T-helper 9 cell (primary cell): ENCODE measurements at regions not wholly inside any gene's neighbourhood (a gene's known extent, or its start where the extent isn't known, plus 50 kb on each side); places are given as distances from the start of the nearest gene placed in this dataset.

Source experiments
- DNase-seq: peaks from one replicate; pipeline ENCODE4 v3.0.0-alpha.2; 2020

DNA sequence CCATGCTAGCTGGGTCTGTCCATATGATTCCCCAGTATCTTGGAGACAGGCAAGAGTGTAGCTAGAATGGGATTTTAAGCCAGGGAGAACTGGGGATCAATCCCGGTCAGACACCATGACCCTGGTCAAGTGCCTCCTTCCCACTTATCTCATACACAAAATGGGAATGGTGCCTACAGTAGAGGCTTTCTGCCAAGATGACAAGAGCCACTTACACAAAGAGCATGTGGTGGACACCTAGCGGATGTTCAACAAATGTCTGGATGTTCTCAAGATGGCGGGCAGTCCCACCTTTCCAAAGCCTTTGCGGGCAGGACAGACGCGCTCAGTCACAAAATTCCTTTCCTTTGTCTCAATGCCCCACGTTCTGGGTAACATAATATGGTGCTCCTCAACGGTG, 57.3 kb downstream of the MAF start:
- DNase-seq = no peak

DNA sequence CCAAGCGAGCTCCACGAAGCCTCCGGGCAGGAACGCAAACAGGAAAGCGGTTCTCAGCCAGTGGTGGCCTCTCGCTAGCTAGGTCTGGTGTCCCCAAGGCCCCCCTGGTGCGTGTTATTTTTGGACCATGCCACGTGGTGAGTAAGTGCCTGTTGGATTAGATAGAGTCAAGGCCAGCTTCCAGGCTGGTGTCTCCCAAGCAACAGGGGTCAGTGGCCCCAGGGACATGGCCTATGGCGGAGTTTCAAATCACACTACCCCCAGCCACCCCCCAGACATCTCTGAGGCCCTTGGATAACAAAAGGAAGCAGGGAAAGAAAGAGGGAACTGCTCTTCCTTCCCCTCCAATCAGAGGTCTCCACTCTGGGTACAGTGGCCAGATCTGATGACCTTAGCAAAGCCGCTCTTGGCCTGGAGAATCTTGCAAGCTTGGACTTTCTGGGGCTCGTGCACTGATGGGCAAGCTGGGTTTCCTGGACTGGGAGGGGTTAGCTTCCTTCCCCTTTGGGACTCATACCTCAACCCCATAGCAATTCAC, 58.2 kb downstream of the MAF start:
- DNase-seq = no peak

DNA sequence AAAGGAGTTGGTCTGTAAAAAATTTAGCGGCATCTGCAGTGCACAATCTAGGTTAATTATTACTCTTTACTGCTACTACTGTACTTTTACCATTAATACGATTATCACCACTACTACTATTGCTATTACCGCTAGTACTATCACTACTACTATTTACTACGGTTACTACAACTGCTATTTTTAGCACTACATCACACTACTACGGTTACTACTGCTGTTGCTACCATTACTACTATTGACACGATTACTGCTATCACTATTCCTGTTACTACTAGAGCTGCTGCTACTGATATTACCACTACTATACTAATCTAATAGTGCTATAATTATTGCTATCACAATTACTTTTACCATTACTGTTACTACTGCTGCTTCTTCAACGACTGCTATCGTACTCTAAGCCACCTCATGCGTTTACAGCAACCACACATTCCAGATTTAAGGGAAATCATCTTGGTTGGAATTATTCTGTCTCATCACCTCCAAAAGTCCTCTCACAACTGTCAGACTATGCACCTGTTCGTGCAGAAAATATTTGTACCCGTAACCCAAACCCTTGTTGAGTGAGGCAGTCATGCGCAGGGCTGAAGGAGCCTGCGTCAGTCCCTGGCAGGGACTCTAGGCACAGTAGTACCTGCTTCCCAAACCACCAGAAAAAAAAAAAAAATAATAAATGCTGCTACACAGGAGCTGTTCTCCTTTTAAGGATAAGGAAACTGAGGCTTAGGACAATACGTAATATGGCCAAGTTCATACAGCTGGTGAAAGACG, 59.5 kb downstream of the MAF start:
- no peak for DNase-seq

DNA sequence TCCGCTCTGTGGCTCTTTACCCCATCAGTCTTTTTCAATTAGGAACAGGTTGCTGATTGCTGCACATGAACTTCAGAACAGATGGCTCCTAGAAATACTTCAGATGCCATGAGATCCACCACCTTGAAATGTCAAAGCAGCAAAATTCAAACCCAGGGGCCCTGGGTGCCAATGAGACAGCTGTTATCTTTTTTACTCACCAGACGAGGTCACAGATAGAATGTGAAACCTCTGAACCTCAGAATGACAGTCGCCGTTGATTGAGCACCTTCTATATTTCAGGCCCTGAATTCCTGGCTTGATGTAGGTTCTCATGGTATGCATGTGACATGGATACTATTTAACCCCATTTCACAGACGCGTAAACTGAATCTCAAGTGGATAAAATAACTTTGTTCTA, 63.0 kb downstream of the MAF start:
- DNase-seq = no peak

DNA sequence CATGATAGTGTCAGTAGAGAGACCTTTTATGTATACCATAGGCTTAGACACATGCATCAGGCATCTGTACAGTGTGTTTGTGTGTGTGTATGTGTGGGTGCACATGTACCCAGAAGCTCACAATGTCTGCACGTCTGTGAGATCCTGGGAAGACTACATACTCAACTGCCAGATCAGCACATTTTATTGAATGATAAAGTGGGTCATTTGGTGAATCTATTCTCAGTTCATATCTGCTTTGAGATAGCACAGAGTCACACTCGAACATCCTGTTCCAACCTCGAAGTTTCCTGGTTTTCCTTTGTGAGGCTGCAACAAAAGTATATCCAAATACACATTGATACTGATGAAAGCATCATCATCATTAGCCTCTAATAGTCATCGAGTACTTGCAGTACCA, 63.6 kb downstream of the MAF start:
- DNase-seq = no peak

DNA sequence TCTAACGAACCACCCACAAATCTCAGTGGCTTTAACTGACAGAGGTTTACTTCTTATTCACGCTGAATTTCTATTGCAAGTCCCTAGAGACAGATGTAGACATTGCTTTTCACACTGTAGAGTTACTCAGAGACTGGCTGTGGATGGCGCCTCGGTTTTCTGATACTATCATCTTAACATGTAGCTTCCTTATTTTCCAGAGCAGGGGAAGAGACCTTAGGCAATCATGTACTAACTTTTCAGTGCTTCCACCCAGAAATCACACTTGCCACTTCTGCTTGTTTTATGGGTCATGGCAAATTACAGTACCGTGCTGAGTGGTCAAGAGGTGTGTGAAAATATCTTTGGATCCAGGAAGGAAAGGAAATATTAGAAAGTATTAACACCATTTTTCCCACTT, 65.4 kb downstream of the MAF start:
- DNase-seq = no peak

DNA sequence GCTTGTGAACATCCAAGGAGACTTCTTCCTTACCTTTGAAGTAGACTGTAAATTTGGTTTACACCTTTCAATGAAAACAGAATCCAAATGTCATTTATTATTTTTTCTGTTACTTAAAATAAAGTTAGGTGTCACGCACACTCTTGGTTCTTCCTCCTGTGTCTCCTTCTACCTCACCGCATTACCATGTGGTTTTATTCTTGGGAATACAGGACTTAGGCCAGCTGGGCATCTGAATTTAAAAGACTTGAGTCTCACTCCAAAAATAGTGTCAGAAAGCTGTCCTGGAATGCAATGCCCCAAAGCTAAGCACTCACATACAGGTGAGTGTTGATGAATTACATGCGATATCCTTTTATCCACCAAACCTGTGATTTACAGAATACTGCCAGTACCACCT, 66.4 kb downstream of the MAF start:
- no peak for DNase-seq

DNA sequence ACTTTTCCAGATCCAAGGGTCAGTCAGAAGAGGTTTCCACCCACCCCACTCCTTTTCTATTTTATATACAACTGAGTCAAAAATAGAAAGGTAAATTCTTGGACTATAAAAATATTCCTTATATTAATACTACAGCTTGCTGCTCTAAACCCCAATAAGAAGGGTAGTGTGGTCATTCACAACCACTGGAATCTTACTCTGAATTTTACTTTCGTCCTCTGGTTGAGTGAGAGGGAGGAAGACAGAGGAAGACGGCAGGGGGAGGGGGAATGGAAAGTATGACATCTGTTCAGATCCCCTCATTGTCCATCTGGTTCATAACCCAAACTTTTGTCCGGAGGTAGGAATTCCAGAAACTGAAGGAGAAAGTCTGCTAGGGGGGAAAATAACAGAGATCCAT, 67.2 kb downstream of the MAF start:
- DNase-seq = no peak

DNA sequence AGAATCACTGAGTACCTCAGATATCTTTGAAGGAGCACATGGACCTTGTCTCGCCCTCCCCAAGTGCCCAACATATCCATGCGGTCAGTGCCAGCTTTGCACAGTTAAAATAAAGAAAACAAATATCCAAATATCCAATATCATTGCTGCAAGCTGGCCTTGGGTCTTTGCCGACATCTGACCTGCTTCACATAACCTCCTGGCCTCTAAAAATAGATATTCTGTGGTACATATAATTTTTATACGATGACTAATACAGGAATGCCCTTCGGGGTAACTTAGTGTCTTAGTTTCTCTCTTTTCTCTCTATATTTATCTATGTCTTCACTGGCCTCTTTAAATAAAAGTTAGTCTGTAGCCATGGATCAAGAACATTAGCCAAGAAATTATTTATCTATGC, 67.8 kb downstream of the MAF start:
- no peak for DNase-seq

DNA sequence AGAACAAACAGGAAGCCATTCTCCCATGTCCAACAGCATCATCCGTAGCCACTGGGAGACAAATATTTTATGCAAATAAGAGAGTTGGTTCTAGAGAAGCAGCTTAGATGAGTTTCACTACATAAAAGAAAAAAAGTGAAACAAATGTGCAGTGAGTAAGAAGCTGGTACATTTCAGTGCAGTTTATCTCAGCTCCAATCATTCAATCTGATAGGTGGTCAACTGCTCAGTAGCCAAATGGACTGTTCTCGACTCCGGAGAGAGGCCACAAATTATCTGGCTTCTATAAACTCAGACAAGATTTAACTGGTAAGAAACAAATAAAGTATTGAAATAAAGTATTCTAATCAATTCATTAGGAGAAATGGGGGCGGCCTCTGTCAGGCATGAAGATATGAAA, 68.3 kb downstream of the MAF start:
- DNase-seq = no peak

DNA sequence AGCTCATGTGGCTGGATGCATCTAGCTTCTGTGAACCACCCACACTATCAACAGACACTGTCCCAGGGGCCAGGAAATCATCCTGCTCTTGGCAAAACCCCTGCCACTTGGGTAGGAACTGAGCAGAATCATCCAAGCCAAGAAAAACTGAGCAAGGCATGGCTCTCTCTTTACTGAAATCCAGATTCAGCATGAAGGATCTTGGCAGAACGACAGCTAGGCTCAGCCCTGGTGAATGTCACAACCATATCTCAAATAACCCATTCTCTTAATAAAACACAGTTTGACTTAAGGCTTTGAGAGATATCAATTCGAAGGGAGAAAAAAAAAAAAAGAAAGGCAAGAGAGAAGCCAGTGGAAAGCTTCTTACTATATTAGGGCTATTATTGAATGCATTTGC, 72.2 kb downstream of the MAF start:
- no peak for DNase-seq

DNA sequence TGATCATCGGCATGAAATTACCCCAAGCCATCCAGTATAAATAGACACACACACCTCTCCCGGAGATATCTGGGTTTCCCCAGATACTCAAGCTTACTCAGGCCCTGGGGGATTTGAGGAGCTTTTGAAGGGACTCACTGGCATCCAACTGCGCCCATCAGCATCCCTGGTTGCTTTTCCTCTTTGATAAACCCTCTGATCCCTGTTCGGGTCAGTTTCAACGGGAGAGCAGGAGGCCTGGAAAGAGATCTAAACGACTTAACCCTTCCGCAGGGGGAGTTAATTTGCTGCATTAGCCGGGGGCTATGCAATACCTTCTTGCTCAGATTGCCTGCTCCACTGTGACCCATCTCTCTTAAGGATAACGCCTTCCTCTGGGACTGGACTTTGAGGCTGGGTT, 76.6 kb downstream of the MAF start:
- no peak for DNase-seq

DNA sequence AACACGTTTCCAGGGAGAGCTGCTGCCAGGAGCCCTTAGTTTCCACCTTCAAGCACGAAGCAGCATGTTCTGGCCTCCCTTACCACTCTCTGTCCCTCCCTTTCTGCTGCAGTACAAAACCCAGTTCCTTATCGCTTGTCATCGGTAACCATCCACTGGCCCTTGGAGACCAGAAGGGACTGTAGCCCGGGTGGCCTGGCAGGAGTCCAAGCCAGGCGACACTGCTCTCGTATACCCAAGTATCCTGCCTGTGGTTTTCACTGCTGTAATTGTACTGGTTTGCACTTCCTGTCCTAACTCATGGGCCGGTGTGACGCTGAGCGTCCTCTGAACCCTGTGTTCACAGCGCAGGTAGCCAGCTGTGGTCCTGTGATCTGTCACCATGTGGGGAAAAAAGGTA, 81.1 kb downstream of the MAF start:
- DNase-seq = no peak

DNA sequence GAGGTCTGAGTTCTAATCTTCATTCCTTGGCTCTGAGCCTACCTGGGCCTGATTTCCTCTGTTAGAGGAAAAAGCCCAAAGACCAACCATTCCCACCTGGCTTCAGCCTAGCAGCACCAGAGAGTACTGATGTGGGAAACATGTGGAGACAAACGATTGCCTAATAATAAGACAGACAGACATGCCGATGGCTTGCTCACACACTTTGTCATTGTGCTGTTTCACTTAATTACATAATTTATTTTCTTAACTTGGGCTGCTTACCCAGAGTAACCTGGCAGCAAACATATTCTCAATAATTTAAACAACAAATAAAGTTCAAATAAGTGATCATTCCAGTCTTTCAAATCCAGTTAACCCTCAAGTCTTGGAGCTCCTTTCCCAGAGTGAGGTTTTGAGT, 83.4 kb downstream of the MAF start:
- no peak for DNase-seq

DNA sequence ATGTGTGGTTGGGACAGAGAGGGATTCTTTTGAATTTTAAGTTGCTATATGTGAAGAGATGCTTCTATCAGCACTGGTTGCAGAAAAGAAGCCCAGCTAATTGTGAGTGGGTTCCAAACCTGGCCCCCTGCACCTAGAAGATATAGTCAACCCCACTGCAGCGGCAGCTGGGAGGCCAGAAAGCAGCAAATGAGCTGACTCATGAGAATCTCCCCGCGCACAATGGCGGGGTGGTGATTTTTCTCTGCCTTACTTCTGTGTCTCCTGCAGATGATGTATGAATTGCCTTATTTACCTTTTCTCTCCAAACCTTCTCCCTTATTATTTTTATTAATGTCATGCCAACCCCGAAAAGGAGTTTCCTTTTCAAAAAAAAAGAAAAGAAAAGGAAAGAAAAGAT, 89.7 kb downstream of the MAF start:
- DNase-seq = no peak

DNA sequence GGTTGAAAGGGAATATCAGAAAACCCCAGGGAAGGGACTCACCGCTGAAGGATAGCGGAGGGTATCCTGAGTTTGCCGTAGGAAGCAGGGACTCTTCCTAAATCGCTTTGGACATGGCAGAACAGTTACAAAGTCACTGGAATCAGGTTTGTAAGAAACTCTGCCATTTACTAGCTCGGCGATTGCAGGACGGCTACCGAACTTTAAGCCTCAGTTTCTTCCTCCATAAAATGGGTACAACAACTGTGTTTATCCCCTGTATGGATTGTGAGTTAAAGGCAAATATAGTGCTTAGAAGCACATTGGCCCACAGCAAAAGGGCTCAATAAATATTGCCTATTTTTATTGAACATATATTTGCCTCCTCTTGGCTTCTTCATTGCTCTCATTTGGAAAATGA, 90.6 kb downstream of the MAF start:
- DNase-seq = no peak

DNA sequence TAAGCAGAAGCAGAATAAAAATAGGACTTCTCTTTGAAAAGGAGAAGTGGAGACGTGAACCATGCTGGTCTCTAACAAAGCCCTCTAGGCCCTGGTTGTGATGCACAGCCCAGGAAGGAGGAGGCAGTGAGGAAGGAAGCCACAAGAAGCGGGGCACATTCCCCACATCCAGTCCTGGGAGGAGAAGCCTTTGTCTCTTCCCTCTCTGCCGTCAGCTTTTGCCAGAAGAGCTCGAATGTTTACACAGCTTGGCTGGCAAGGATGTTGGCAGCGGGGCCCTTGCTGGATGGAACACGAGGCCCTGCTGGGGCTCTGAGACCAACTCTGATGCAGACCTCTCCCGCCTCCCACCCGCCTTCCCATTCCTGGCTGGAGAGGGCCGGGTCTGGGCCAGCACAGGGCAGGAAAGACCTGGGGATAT, 91.3 kb downstream of the MAF start:
- no peak for DNase-seq

DNA sequence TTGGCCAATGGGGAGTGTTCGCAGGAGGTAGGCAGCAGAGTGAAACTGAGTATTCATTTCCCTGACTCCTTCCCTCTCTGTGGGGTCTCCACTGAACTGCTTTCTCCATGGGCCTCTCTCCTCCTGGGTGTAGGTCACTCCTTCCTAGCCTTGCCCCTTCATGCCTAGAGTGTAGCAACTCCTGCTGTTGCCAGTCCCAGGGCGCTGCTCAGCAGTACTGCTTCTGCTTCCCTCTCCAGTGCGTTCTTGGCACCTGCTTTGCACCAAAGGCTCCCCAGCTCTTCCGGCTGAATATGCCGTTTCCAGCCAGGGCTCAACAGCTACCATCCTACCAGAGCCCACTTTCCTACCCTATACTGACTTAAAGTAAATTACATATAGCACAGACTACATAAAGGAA, 92.2 kb downstream of the MAF start:
- DNase-seq = no peak

DNA sequence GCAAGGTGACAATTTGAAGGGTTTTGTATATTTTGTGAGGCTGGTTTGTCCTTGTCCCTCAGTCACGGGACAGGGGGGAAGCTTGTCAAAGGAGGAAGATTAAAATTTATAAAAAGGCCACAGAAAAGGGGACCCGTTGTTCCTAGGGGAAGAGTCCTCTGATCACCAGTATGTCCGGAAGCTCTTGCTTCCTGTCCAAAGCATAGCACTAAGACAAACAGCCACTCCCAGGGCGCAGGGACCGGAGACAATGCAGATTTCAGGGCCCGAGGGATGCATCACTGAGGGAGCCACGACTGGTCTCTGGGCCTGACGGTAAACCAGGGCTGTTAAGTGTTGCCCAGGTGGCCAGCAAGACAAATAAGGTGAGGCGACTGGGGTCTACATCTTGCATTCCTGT, 95.2 kb downstream of the MAF start:
- no peak for DNase-seq

DNA sequence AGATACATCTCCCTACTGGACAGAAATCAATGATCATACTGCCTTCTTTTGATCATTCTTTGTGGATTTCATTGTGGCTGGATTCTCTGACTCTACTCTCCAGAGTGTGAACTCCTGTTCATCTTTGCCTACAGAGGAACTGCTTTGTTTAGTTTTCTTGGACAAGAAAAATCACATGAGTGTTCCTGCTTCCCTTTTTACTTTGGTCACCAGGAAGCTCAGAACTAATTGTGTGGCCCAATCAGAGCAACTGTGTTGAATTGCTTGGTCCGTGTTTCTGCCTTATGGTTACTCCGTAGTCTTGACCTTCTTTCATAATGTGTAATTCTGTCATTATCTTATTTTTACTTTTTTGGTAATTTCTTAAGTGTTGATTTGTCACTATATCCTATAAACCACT, 97.0 kb downstream of the MAF start:
- DNase-seq = no peak

DNA sequence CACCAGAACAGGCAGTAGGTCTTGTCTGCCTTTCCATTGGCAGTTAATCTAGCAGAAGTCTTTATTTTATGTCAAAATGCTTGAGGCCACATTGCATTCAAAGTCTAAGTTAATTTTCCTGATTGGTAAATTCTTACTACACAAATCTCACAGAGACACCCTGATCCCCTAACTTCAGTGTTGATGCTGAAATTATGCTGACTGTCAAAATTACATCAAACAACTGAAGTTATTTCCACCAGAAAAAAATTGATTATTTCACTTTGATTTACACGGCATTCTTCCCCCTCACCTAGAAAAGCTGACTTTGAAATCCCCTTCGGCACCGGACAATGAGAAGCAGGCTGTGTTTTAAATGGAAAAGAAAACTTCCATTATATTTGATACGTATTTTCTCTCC, 99.1 kb downstream of the MAF start:
- DNase-seq = no peak

DNA sequence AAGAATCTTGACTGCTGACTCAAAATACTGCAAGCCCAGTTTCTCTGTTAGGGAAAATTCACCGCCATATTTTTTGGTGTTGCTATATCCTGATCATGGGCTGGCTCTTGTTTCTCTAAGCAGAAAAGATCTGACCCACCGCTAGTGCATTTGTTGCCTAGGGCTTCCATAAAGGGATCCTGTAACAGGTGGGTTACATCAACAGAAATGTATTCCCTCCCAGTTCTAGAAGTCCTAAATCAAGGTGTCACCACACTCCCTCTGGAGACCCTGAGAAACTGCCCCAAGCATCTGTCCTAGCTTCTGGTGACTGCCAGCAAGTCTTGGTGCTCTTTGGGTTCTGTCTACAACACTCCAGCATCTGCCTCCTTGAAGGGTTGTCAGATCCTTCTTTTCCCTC, 99.7 kb downstream of the MAF start:
- no peak for DNase-seq

DNA sequence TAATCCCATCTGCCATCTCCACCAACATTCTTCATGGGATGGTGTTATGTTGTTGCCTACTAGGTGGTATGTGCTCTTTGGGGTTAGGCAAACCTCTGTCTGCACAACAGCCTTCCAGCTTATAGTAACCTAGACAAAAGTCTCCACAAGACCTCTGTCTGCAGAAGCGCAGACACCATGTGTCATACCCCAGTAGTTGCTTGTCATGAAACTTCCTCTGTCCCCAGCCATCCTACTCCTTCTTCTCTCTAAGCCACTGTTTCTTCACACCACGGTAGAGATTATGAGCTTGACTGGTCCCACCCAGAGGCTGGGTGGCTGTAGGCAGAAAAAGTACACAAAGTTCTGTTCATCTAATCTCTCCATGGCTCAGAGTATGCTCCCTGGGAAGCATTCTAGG, 100.3 kb downstream of the MAF start:
- no peak for DNase-seq

DNA sequence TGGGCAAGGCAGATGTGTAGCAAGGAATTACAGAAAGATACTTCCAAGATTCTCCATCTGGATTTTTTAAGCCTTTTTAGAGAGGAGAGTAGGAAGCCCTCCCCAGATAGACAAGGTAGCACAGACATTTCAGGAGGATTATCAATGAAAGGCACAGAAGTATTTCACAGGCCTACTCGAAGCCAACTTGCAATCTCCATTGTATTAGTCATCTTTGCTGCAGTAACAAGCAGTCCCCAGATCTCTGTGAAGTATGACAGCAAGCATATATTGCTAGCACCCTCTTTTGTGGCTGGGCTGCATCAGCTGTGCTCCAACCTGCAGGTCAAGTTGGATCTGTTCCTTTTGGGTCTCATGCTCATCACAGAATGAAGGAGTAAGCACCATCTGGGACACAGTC, 101.6 kb downstream of the MAF start:
- DNase-seq = no peak

DNA sequence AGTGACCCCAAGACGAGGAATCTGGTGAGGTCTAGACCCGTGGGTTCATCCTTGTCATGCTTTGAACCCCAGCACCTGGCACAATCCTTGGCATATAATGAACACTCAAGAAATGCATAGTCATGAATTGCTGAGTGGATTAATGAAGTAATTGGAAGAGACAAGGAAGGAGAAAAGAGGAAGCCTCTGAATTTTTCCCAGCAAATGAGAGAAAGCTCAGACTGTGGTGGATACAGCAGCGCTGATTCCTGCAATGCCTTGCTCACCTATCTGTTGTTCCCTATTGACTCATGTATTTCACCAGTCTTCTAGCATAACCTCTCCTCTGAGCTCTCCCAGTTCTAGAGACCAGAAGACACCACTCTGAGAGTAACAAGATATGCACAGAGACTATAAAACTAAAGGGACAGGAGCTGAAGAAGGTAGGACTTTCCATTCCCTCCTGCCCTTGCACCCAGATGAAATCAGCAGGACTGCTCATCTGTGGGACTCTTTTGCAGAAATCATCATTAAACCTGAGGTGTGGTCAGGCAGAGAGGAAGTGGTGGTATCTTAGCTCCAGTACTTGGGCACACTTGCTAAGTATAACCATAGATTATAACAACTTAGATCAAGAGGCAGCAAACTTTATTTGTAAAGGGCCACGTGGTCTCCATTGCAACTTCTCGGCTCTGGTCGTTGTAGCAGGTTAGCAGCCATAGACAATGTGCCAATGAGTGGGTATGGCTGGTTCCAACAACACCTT, 102.8 kb downstream of the MAF start:
- no peak for DNase-seq
